Left renal cortex interstitium (tissue), 4 donors: ENCODE measurements at regions not wholly inside any gene's neighbourhood (a gene's known extent, or its start where the extent isn't known, plus 50 kb on each side); places are given as distances from the start of the nearest gene placed in this dataset.
"Not testable (repeated sequence)": the region's sequence is repeated elsewhere in the genome, so short reads cannot be mapped to it uniquely, and the experiment has no call there.

ENCODE experiments used
- DNase-seq, 4 donors: peaks; one replicate each; pipeline ENCODE4 v3.0.0-alpha.2; 2013; ENCODE audit warnings: low read depth in 4 of 4, low spot score in 2 of 4, missing footprints in 1 of 4

- DNase-seq, result not testable (repeated sequence)
These were observed 775.2 kb downstream of the TMEM121 start for GRCh38 chr14:106301609-106302008.

- DNase-seq, result no peak
These were observed 776.3 kb downstream of the TMEM121 start for GRCh38 chr14:106302661-106303060.

- no peak for DNase-seq
These were observed 777.9 kb downstream of the TMEM121 start for GRCh38 chr14:106304271-106304670.

- no peak for DNase-seq
These were observed 782.5 kb downstream of the TMEM121 start for GRCh38 chr14:106308839-106309389.

- no peak for DNase-seq
These were observed 783.0 kb downstream of the TMEM121 start for GRCh38 chr14:106309423-106309822.

- no peak for DNase-seq
These were observed 789.1 kb downstream of the TMEM121 start for GRCh38 chr14:106315436-106315835.

- no peak for DNase-seq
These were observed 791.2 kb downstream of the TMEM121 start for GRCh38 chr14:106317593-106317992.

GRCh38 chr14:106318700-106319099 lies 792.3 kb downstream of the TMEM121 start:
- DNase-seq, result no peak

- DNase-seq, result not testable (repeated sequence)
These were observed 797.6 kb downstream of the TMEM121 start for GRCh38 chr14:106323970-106324369.

GRCh38 chr14:106327234-106327633 lies 800.9 kb downstream of the TMEM121 start:
- DNase-seq, result no peak

- DNase-seq, result not testable (repeated sequence)
These were observed 801.4 kb downstream of the TMEM121 start for GRCh38 chr14:106327702-106328353.

- DNase-seq, result not testable (repeated sequence)
These were observed 802.9 kb downstream of the TMEM121 start for GRCh38 chr14:106329243-106329642.

- DNase-seq, result not testable (repeated sequence)
These were observed 803.8 kb downstream of the TMEM121 start for GRCh38 chr14:106329987-106330774.

GRCh38 chr14:106334428-106335109 lies 808.2 kb downstream of the TMEM121 start:
- not testable (repeated sequence) for DNase-seq

- DNase-seq, result not testable (repeated sequence)
These were observed 808.7 kb downstream of the TMEM121 start for GRCh38 chr14:106335110-106335429.

GRCh38 chr14:106338775-106339174 lies 812.4 kb downstream of the TMEM121 start:
- not testable (repeated sequence) for DNase-seq

GRCh38 chr14:106340658-106341057 lies 814.3 kb downstream of the TMEM121 start:
- not testable (repeated sequence) for DNase-seq

- not testable (repeated sequence) for DNase-seq
These were observed 814.8 kb downstream of the TMEM121 start for GRCh38 chr14:106341161-106341560.

- DNase-seq, result no peak
These were observed 817.2 kb downstream of the TMEM121 start for GRCh38 chr14:106343626-106344025.

GRCh38 chr14:106344065-106344614 lies 817.8 kb downstream of the TMEM121 start:
- not testable (repeated sequence) for DNase-seq
